ENCODE measurements at regions not wholly inside any gene's neighbourhood (a gene's known extent, or its start where the extent isn't known, plus 50 kb on each side); places are given as distances from the start of the nearest gene placed in this dataset.

- no peak for TF ChIP-seq GATA2 (IDR thresholded peaks at IDR 0.05; ENCODE audit: low read depth, low read length)
- TF ChIP-seq GATA3 (IDR thresholded peaks at IDR 0.05; ENCODE audit: low read depth, low read length): no peak
Observed at GRCh38 chr2:185998562-185999070, 260.0 kb downstream of the FSIP2 start.
